K562 (cell line): ENCODE measurements at regions not wholly inside any gene's neighbourhood (a gene's known extent, or its start where the extent isn't known, plus 50 kb on each side); places are given as distances from the start of the nearest gene placed in this dataset.

Experiments used
- CTCF ChIP-seq, 3 experiments: IDR thresholded peaks in 2 of 3; conservative IDR thresholded peaks in 1 of 3; 2 replicates each; pipeline ENCODE4 v1.5.1; 2011 to 2012; ENCODE audit warnings: low read length in 3 of 3, mild to moderate bottlenecking in 3 of 3, control low read depth in 2 of 3, improper control_type of control experiment in 1 of 3, inconsistent platforms in 1 of 3, low read depth in 1 of 3, mixed read lengths in 1 of 3, moderate library complexity in 1 of 3; ENCODE audit not compliant: insufficient read depth in 2 of 3
- ELK1 ChIP-seq: sonication (generic); formaldehyde crosslinking; IDR thresholded peaks from 2 replicates; pipeline ENCODE4 v1.8.1; 2022; ENCODE audit warnings: missing genetic modification reagents
- KLF6 ChIP-seq: fragments of 250-450 bp; sonication (Bioruptor Pico); IDR thresholded peaks from 2 replicates; pipeline ENCODE4 v1.4.0; 2020; ENCODE audit warnings: mild to moderate bottlenecking, moderate library complexity, borderline replicate concordance
- POLR2AphosphoS5 ChIP-seq: IDR thresholded peaks from 2 replicates; pipeline ENCODE4 v1.6.1; 2011; ENCODE audit warnings: mild to moderate bottlenecking, low read depth, low read length, moderate library complexity; ENCODE audit not compliant: control insufficient read depth, insufficient read depth
- RBM25 ChIP-seq: fragments of 200-400 bp; formaldehyde crosslinking; IDR thresholded peaks from 2 replicates; pipeline ENCODE4 v1.6.1; 2018; ENCODE audit warnings: low read length, low read depth, moderate library complexity; ENCODE audit not compliant: severe bottlenecking
- SIN3A ChIP-seq, 2 experiments: fragments of 150-350 bp in 1 of 2; IDR thresholded peaks; 2 replicates each; pipeline ENCODE4 v1.6.1; 2011 to 2016; ENCODE audit warnings: borderline replicate concordance in 2 of 2, low read depth in 2 of 2, low read length in 2 of 2, mild to moderate bottlenecking in 2 of 2, moderate library complexity in 2 of 2; ENCODE audit not compliant: control insufficient read depth in 1 of 2
- TEAD1 ChIP-seq, 2 experiments: fragments of 450-650 bp in 1 of 2; sonication (generic) in 1 of 2; formaldehyde crosslinking; IDR thresholded peaks; 2 replicates each; pipeline versions ENCODE4 v1.4.0 to v1.8.0; 2020 to 2022; ENCODE audit warnings: mild to moderate bottlenecking in 2 of 2, missing genetic modification reagents in 1 of 2
- TF ChIP-seq, protein P1 (sequence below): fragments of 250-450 bp; sonication (Bioruptor Pico); IDR thresholded peaks from 2 replicates; pipeline ENCODE4 v1.8.0; 2021; ENCODE audit warnings: moderate library complexity, mild to moderate bottlenecking, inconsistent platforms
- TF ChIP-seq, protein P2 (sequence below): fragments of 450-650 bp; IDR thresholded peaks from 2 replicates; pipeline ENCODE4 v1.6.1; 2018; ENCODE audit not compliant: partially characterized antibody

- TF ChIP-seq CTCF (IDR thresholded peaks at IDR 0.05 in 2 of 3, conservative IDR thresholded peaks at IDR 0.05 in 1 of 3; ENCODE audit: insufficient read depth in 2 of 3, low read depth in 1 of 3, low read length in 3 of 3): no peak
- TF ChIP-seq, protein P1, sequence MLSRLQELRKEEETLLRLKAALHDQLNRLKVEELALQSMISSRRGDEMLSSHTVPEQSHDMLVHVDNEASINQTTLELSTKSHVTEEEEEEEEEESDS (CRISPR knock-in tag): no peak
- no peak for TF ChIP-seq POLR2AphosphoS5
- no peak for TF ChIP-seq SIN3A (IDR thresholded peaks at IDR 0.05; ENCODE audit: borderline replicate concordance in 2 of 2, control insufficient read depth in 1 of 2, low read depth in 2 of 2, low read length in 2 of 2)
- TF ChIP-seq KLF6 (CRISPR knock-in tag): no peak
- no peak for TF ChIP-seq TEAD1 (CRISPR knock-in tag; IDR thresholded peaks at IDR 0.05)
- TF ChIP-seq RBM25: no peak
- TF ChIP-seq ELK1 (CRISPR knock-in tag): no peak
- TF ChIP-seq, protein P2, sequence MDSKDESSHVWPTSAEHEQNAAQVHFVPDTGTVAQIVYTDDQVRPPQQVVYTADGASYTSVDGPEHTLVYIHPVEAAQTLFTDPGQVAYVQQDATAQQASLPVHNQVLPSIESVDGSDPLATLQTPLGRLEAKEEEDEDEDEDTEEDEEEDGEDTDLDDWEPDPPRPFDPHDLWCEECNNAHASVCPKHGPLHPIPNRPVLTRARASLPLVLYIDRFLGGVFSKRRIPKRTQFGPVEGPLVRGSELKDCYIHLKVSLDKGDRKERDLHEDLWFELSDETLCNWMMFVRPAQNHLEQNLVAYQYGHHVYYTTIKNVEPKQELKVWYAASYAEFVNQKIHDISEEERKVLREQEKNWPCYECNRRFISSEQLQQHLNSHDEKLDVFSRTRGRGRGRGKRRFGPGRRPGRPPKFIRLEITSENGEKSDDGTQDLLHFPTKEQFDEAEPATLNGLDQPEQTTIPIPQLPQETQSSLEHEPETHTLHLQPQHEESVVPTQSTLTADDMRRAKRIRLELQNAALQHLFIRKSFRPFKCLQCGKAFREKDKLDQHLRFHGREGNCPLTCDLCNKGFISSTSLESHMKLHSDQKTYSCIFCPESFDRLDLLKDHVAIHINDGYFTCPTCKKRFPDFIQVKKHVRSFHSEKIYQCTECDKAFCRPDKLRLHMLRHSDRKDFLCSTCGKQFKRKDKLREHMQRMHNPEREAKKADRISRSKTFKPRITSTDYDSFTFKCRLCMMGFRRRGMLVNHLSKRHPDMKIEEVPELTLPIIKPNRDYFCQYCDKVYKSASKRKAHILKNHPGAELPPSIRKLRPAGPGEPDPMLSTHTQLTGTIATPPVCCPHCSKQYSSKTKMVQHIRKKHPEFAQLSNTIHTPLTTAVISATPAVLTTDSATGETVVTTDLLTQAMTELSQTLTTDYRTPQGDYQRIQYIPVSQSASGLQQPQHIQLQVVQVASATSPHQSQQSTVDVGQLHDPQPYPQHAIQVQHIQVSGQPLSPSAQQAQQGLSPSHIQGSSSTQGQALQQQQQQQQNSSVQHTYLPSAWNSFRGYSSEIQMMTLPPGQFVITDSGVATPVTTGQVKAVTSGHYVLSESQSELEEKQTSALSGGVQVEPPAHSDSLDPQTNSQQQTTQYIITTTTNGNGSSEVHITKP: no peak
Measured at GRCh38 chr3:31193429-31193828, 299.0 kb upstream of the GADL1 start.
